22Rv1 (cell line): ENCODE measurements at regions not wholly inside any gene's neighbourhood (a gene's known extent, or its start where the extent isn't known, plus 50 kb on each side); places are given as distances from the start of the nearest gene placed in this dataset.

Source experiments
- H3K27ac ChIP-seq: fragments of 450-650 bp; 2 replicates; pipeline ENCODE4 v1.5.1; 2017
- ZFX ChIP-seq: fragments of 450-650 bp; IDR thresholded peaks from 2 replicates; pipeline ENCODE4 v1.6.1; 2017; ENCODE audit warnings: antibody characterized with exemption, borderline replicate concordance
- TF ChIP-seq, protein P1 (sequence below): fragments of 450-650 bp; IDR thresholded peaks from 2 replicates; pipeline ENCODE4 v1.5.1; 2017; ENCODE audit warnings: mild to moderate bottlenecking

DNA sequence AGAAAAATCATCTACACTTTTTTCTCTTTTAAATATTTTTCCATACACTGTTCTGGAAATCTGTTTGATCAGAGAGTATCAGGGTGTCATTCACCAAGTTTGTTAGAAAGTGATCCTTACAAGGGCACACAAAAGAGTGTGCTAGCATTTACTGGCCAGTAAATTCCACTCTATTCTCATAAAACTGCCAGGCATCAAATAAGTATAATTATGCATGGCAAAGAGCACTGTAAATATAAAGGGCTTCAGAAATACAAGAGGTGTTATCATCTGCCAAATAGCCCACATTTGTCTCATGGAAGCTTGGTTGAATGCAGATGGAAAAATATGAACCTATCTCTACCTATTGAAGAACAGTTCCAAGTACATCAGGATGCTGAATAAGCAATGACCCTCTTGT lies 847.3 kb upstream of the ACVR2A start:
- H3K27ac ChIP-seq, result no peak overlapping the region
- TF ChIP-seq, protein P1, sequence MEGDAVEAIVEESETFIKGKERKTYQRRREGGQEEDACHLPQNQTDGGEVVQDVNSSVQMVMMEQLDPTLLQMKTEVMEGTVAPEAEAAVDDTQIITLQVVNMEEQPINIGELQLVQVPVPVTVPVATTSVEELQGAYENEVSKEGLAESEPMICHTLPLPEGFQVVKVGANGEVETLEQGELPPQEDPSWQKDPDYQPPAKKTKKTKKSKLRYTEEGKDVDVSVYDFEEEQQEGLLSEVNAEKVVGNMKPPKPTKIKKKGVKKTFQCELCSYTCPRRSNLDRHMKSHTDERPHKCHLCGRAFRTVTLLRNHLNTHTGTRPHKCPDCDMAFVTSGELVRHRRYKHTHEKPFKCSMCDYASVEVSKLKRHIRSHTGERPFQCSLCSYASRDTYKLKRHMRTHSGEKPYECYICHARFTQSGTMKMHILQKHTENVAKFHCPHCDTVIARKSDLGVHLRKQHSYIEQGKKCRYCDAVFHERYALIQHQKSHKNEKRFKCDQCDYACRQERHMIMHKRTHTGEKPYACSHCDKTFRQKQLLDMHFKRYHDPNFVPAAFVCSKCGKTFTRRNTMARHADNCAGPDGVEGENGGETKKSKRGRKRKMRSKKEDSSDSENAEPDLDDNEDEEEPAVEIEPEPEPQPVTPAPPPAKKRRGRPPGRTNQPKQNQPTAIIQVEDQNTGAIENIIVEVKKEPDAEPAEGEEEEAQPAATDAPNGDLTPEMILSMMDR, result no peak
- no peak for TF ChIP-seq ZFX

DNA sequence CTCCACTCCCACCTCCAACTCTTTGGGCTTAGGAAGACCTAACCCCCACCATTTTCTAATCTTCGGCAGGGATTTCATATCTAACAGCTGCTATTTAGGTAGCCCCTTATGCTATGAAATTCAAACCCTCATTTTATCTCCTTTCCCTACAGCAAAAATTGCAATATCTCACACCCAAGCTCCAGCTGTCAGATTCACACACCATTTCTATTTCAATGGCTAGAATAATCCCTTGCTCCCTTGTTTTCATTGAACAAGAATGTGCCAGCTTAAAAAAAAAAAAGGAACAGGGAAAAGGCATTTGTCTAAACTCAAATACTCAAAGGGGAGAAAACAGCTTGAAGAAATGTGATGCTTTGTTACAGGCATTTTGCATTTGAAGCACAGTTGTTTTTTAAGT lies 850.6 kb upstream of the ACVR2A start:
- H3K27ac ChIP-seq, result no peak overlapping the region
- TF ChIP-seq, protein P1, result no peak
- TF ChIP-seq ZFX, result no peak

DNA sequence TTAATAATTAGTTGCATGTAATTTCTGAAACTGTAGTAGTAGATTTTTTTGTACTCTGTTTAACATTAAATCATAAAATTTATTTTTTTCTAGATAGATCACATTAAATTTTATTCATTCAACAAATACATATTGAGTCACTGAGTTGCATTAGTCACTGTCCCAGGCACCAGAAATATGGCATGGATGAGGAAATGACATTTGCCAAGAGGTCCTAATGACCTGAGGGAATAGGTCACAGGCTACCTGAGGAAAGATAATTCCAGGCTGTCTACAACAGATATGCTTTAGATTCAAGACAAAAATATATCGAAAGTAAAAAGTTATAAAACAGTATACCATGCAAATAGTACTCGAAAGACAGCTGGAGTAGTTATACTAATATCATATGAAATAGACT lies 852.4 kb upstream of the ACVR2A start:
- H3K27ac ChIP-seq, result no peak overlapping the region

DNA sequence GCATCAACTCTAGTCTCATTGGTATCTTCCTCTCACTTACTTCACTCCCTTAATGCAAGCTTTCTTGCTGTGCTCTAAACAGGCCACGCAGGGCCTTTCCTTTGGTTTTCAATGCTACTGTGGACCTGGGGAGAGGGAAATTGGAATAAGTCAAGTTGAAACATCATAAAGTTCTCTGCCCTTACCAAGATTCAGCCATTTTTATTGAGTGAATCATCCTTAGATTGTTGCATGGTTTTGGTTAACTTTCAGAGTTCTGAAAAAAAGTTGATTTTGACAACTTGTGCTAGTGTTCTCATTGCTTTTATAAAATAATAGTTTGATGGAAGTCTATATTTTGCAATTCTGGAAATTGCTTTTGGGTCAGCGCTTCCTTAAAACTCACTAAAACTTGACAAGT lies 852.8 kb upstream of the ACVR2A start:
- TF ChIP-seq ZFX, result no peak
- TF ChIP-seq, protein P1, result no peak
- no peak overlapping the region for H3K27ac ChIP-seq

More for the DNA sequence above, 852.4 kb upstream of the ACVR2A start:
- TF ChIP-seq, protein P1, result no peak
- no peak for TF ChIP-seq ZFX

DNA sequence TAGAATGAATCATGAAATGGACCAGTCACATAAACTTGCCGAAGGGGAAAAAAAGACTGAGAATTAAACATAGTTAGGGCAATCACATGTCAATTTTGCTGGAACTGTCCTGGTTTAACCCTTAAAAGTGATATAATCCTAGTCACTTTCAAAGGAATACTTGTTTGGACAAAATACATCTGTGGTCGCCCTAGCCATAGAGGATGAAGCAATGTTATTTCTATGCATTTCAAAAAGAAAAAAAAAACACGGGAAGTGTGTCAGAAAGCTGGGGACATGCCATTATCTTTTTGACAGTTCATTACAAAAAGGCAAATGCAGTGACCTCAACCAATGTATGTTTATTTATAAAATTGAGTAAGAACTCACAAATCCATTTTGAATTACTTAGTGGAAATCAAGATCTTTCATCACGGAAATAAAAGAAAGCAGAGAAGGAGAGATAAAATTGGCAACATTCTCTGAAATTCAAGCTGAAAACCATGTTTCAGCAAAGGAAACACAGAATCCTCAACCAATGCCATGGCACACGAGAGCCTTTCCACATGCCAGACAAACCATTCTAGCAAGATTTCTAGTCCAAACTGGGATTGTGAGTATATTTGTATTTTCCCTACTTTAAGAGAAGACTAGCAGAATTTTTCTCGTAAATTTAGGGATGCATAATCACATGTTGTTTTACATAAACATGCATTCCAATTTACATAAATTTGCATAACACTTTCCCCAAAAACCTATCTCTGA lies 854.3 kb upstream of the ACVR2A start:
- no peak overlapping the region for H3K27ac ChIP-seq

DNA sequence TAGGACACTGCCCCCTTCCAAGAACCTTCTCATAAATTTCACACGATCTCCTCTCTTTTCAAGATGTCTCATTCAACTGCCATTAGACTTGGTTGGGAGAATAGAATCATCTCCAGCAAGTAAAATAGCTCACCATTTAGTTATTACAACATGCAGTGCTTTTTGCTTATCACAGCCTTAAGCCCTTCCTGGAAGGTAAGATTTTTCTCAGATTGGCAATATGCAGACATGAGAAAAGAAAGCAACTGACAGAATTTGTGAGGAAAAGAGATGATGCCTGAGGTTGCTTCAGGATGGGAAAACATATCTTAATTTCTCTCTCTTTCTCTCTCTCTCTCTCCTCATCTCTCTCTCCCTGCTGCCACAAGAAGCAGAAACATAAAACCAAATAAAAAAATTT lies 855.1 kb upstream of the ACVR2A start:
- no peak overlapping the region for H3K27ac ChIP-seq
- TF ChIP-seq, protein P1, result no peak
- TF ChIP-seq ZFX, result no peak

More for the DNA sequence above, 854.3 kb upstream of the ACVR2A start:
- TF ChIP-seq, protein P1, result no peak
- no peak for TF ChIP-seq ZFX

DNA sequence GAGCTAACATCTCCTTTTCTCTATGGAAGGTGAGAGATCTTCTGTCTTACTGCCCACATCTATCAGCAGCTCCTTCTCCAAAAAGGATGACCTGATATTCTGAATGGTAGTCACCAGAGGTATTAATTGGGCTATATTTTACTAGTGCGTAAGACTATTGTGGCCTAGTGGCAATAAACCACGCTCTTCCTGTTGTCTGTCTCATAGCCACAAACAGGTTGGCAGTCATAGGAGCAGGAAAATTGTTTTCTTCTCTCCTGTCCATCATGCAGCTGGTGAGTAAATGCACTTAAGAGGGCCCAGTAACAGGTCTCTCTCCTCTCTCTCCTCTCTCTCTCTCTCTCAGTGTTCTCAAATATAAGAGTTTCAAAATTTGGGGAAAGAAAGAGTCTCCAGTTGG lies 856.8 kb upstream of the ACVR2A start:
- TF ChIP-seq, protein P1, result no peak
- TF ChIP-seq ZFX, result no peak
- H3K27ac ChIP-seq, result no peak overlapping the region
